DND-41 (cell line): ENCODE measurements at regions not wholly inside any gene's neighbourhood (a gene's known extent, or its start where the extent isn't known, plus 50 kb on each side); places are given as distances from the start of the nearest gene placed in this dataset.

Experiments
- ATAC-seq: fragments of 200-7000 bp; cut with Tn5 transposase; 3 replicates; pipeline ENCODE4 v1.9.1; 2021; ENCODE audit warnings: low read depth; ENCODE audit not compliant: insufficient read depth
- DNase-seq: peaks from one replicate; pipeline ENCODE4 v3.0.0-alpha.2; 2020
- H2AFZ ChIP-seq: 2 replicates; pipeline ENCODE4 v1.6.0; 2012; ENCODE audit warnings: low read depth, low read length
- H3K27ac ChIP-seq: 2 replicates; pipeline ENCODE4 v1.5.1; 2012; ENCODE audit warnings: low read length, inconsistent platforms
- H3K27me3 ChIP-seq: fragments of 200-600 bp; sonication (generic); 2 replicates; pipeline ENCODE4 v1.6.0; 2012; ENCODE audit warnings: low read length, mild to moderate bottlenecking, inconsistent platforms; ENCODE audit not compliant: insufficient read depth, poor library complexity
- H3K36me3 ChIP-seq: 2 replicates; pipeline ENCODE4 v1.5.1; 2012; ENCODE audit warnings: low read length, inconsistent platforms; ENCODE audit not compliant: insufficient read depth
- H3K4me1 ChIP-seq: 2 replicates; pipeline ENCODE4 v1.5.1; 2012; ENCODE audit warnings: mild to moderate bottlenecking, low read length; ENCODE audit not compliant: insufficient read depth
- H3K4me2 ChIP-seq: 2 replicates; pipeline ENCODE4 v1.6.0; 2012; ENCODE audit warnings: mild to moderate bottlenecking, moderate library complexity, low read length, inconsistent platforms; ENCODE audit not compliant: insufficient read depth
- H3K4me3 ChIP-seq, 2 experiments: fragments of 200-600 bp in 1 of 2; shearing (Covaris generic) in 1 of 2; 2 replicates each; pipeline ENCODE4 v1.5.1; 2012 to 2016; ENCODE audit warnings: inconsistent platforms in 2 of 2, low read length in 2 of 2, mild to moderate bottlenecking in 2 of 2, low read depth in 1 of 2, moderate library complexity in 1 of 2
- H3K79me2 ChIP-seq: 2 replicates; pipeline ENCODE4 v1.6.0; 2012; ENCODE audit warnings: low read length, inconsistent platforms; ENCODE audit not compliant: insufficient read depth
- H3K9ac ChIP-seq: 2 replicates; pipeline ENCODE4 v1.6.0; 2012; ENCODE audit warnings: low read depth, mild to moderate bottlenecking, inconsistent platforms, low read length, moderate library complexity
- H3K9me3 ChIP-seq: 2 replicates; pipeline ENCODE4 v1.5.1; 2012; ENCODE audit warnings: low read length, moderate library complexity, mild to moderate bottlenecking, inconsistent platforms; ENCODE audit not compliant: insufficient read depth, severe bottlenecking
- H4K20me1 ChIP-seq: 2 replicates; pipeline ENCODE4 v1.6.0; 2012; ENCODE audit warnings: low read length; ENCODE audit not compliant: insufficient read depth
- CTCF ChIP-seq: IDR thresholded peaks from 2 replicates; pipeline ENCODE4 v1.5.1; 2012; ENCODE audit warnings: borderline replicate concordance, low read length, moderate library complexity, mild to moderate bottlenecking; ENCODE audit not compliant: poor library complexity, severe bottlenecking; ENCODE audit errors: extremely low read depth
- EZH2 ChIP-seq: IDR thresholded peaks from 3 replicates; pipeline ENCODE4 v1.6.1; 2012; ENCODE audit warnings: borderline replicate concordance, low read depth, mild to moderate bottlenecking, moderate library complexity, low read length, inconsistent platforms; ENCODE audit not compliant: severe bottlenecking

- no peaks in the 10 kb centered on the region for H3K27me3 ChIP-seq
- peaks cover 27% of the 10 kb centered on the region for H3K4me1 ChIP-seq
- no peak overlapping the region for H3K27ac ChIP-seq
- DNase-seq (no peak), ATAC-seq (no peak)
- 0 out of 2 replicates have a peak, but pooled peaks cover 4% of the 10 kb centered on the region for H3K36me3 ChIP-seq
- TF ChIP-seq EZH2 (no peak), CTCF (no peak)
- H3K79me2 ChIP-seq, result peaks cover 3% of the 10 kb centered on the region; the same call in 1 of the 2 replicates
- H3K9ac ChIP-seq, result no peak overlapping the region
- H3K4me3 ChIP-seq, result no peak overlapping the region
- no peak overlapping the region for H2AFZ ChIP-seq
- no peak overlapping the region for H3K4me2 ChIP-seq
- no peaks in the 10 kb centered on the region for H4K20me1 ChIP-seq
- H3K9me3 ChIP-seq, result no peaks in the 10 kb centered on the region
These were observed 85.4 kb upstream of the TIAM1 start for GRCh38 chr21:31429506-31429905.

GRCh38 chr21:31426235-31426797 lies 82.3 kb upstream of the TIAM1 start:
- H3K9ac ChIP-seq, result peak overlapping the region; percentile 25; the same call in 1 of the 2 replicates
- TF ChIP-seq EZH2 (no peak), CTCF (no peak)
- ATAC-seq, result peak; percentile 92

GRCh38 chr21:31425138-31425537 lies 81.1 kb upstream of the TIAM1 start:
- Histone ChIP-seq H3K9me3 (no peaks in the 10 kb centered on the region), H3K79me2 (peaks cover 3% of the 10 kb centered on the region), H3K27me3 (no peaks in the 10 kb centered on the region), H3K9ac (no peak overlapping the region), H3K4me1 (peaks cover 27% of the 10 kb centered on the region), H4K20me1 (0 out of 2 replicates have a peak, but pooled peaks cover 3% of the 10 kb centered on the region), H3K4me2 (no peak overlapping the region), H3K27ac (no peak overlapping the region; the same call in 1 of the 2 replicates), H2AFZ (no peak overlapping the region), H3K4me3 (no peak overlapping the region), H3K36me3 (0 out of 2 replicates have a peak, but pooled peaks cover 4% of the 10 kb centered on the region)
- no peak for DNase-seq
- ATAC-seq, result no peak
- no peak for TF ChIP-seq EZH2
- TF ChIP-seq CTCF, result no peak

More at GRCh38 chr21:31426235-31426797, 82.3 kb upstream of the TIAM1 start:
- peak overlapping the region; percentile 85 for H3K27ac ChIP-seq
- peak overlapping the region; percentile 39 for H3K4me2 ChIP-seq
- 0 out of 2 replicates have a peak, but pooled peaks cover 3% of the 10 kb centered on the region for H4K20me1 ChIP-seq
- no peak overlapping the region for H3K4me3 ChIP-seq
- peaks cover 3% of the 10 kb centered on the region for H3K79me2 ChIP-seq
- peaks cover 27% of the 10 kb centered on the region for H3K4me1 ChIP-seq
- H3K36me3 ChIP-seq, result 0 out of 2 replicates have a peak, but pooled peaks cover 4% of the 10 kb centered on the region
- H3K27me3 ChIP-seq, result no peaks in the 10 kb centered on the region
- peak overlapping the region; percentile 2; the same call in 1 of the 2 replicates for H2AFZ ChIP-seq
- DNase-seq, result peak; percentile 34
- no peaks in the 10 kb centered on the region for H3K9me3 ChIP-seq
